Cardiac muscle cell (in vitro differentiated cells and primary cell): ENCODE measurements at regions not wholly inside any gene's neighbourhood (a gene's known extent, or its start where the extent isn't known, plus 50 kb on each side); places are given as distances from the start of the nearest gene placed in this dataset.
"Not testable (repeated sequence)": the region's sequence is repeated elsewhere in the genome, so short reads cannot be mapped to it uniquely, and the experiment has no call there.

Experiments used
- DNase-seq, 2 donors: peaks; one replicate each; pipeline versions ENCODE4 v3.0.0 to v3.0.0-alpha.2; 2010 to 2017; ENCODE audit warnings: low read depth in 1 of 2, low spot score in 1 of 2
- H3K27ac ChIP-seq: fragments of 200-600 bp; sonication (generic); 2 replicates; pipeline ENCODE4 v1.5.1; 2016
- H3K27me3 ChIP-seq: fragments of 200-600 bp; sonication (generic); 2 replicates; pipeline ENCODE4 v1.6.0; 2016; ENCODE audit warnings: control low read depth
- H3K36me3 ChIP-seq: fragments of 200-600 bp; sonication (generic); 2 replicates; pipeline ENCODE4 v1.5.1; 2016; ENCODE audit warnings: control low read depth
- H3K4me1 ChIP-seq: fragments of 200-600 bp; sonication (generic); 2 replicates; pipeline ENCODE4 v1.8.1; 2017; ENCODE audit warnings: low read depth, mild to moderate bottlenecking, mixed run types
- H3K4me3 ChIP-seq: fragments of 200-600 bp; sonication (generic); 2 replicates; pipeline ENCODE4 v1.5.1; 2016; ENCODE audit warnings: mild to moderate bottlenecking
- H3K9me3 ChIP-seq: fragments of 200-600 bp; sonication (generic); 2 replicates; pipeline ENCODE4 v1.5.1; 2017; ENCODE audit warnings: low read depth, mild to moderate bottlenecking, control low read depth
- CTCF ChIP-seq: IDR thresholded peaks from 2 replicates; pipeline ENCODE4 v1.5.1; 2012; ENCODE audit warnings: low read depth, mild to moderate bottlenecking, low read length

GRCh38 chrX:75638332-75638731 lies 115.5 kb upstream of the ZDHHC15 start:
- H3K9me3 ChIP-seq, result no peaks in the 10 kb centered on the region
- H3K4me1 ChIP-seq, result no peaks in the 10 kb centered on the region
- no peaks in the 10 kb centered on the region for H3K27me3 ChIP-seq
- no peak for TF ChIP-seq CTCF
- H3K36me3 ChIP-seq, result no peaks in the 10 kb centered on the region
- no peak overlapping the region for H3K4me3 ChIP-seq
- H3K27ac ChIP-seq, result no peak overlapping the region
- DNase-seq, result no peak

- no peaks in the 10 kb centered on the region for H3K36me3 ChIP-seq
- no peak overlapping the region for H3K27ac ChIP-seq
- H3K9me3 ChIP-seq, result no peaks in the 10 kb centered on the region
- DNase-seq, result no peak
- no peaks in the 10 kb centered on the region for H3K27me3 ChIP-seq
- TF ChIP-seq CTCF, result no peak
- H3K4me3 ChIP-seq, result no peak overlapping the region
- H3K4me1 ChIP-seq, result no peaks in the 10 kb centered on the region
Measured at GRCh38 chrX:75625232-75625631, 102.4 kb upstream of the ZDHHC15 start.

GRCh38 chrX:75623535-75623934 lies 100.7 kb upstream of the ZDHHC15 start:
- peak in 1 of 2 donors; percentile 2 for DNase-seq
- no peaks in the 10 kb centered on the region for H3K4me1 ChIP-seq
- H3K27me3 ChIP-seq, result no peaks in the 10 kb centered on the region
- no peaks in the 10 kb centered on the region for H3K36me3 ChIP-seq
- H3K9me3 ChIP-seq, result no peaks in the 10 kb centered on the region
- no peak overlapping the region for H3K27ac ChIP-seq
- no peak for TF ChIP-seq CTCF
- H3K4me3 ChIP-seq, result no peak overlapping the region

GRCh38 chrX:75609406-75609805 lies 86.6 kb upstream of the ZDHHC15 start:
- no peaks in the 10 kb centered on the region for H3K36me3 ChIP-seq
- H3K4me3 ChIP-seq, result no peak overlapping the region
- no peak for TF ChIP-seq CTCF
- no peak for DNase-seq
- H3K9me3 ChIP-seq, result no peaks in the 10 kb centered on the region
- no peaks in the 10 kb centered on the region for H3K27me3 ChIP-seq
- H3K27ac ChIP-seq, result no peak overlapping the region
- H3K4me1 ChIP-seq, result no peaks in the 10 kb centered on the region

- peak; percentile 19 to 28 for DNase-seq
- no peaks in the 10 kb centered on the region for H3K27me3 ChIP-seq
- no peak overlapping the region for H3K4me3 ChIP-seq
- peak; percentile 34 for TF ChIP-seq CTCF
- H3K9me3 ChIP-seq, result no peaks in the 10 kb centered on the region
- no peak overlapping the region for H3K27ac ChIP-seq
- no peaks in the 10 kb centered on the region for H3K4me1 ChIP-seq
- H3K36me3 ChIP-seq, result no peaks in the 10 kb centered on the region
Measured at GRCh38 chrX:75603833-75604232, 81.0 kb upstream of the ZDHHC15 start.

GRCh38 chrX:75602022-75602421 lies 79.2 kb upstream of the ZDHHC15 start:
- H3K4me1 ChIP-seq, H3K27me3 ChIP-seq, H3K36me3 ChIP-seq, H3K4me3 ChIP-seq, H3K9me3 ChIP-seq, H3K27ac ChIP-seq, DNase-seq: not testable (repeated sequence)
